Suppressor macrophage (primary cell): ENCODE measurements at regions not wholly inside any gene's neighbourhood (a gene's known extent, or its start where the extent isn't known, plus 50 kb on each side); places are given as distances from the start of the nearest gene placed in this dataset.
"Not testable (repeated sequence)": the region's sequence is repeated elsewhere in the genome, so short reads cannot be mapped to it uniquely, and the experiment has no call there.

Experiments used
- DNase-seq, 4 experiments: peaks; one replicate each; pipeline ENCODE4 v3.0.0-alpha.2; 2020 to 2022

DNA sequence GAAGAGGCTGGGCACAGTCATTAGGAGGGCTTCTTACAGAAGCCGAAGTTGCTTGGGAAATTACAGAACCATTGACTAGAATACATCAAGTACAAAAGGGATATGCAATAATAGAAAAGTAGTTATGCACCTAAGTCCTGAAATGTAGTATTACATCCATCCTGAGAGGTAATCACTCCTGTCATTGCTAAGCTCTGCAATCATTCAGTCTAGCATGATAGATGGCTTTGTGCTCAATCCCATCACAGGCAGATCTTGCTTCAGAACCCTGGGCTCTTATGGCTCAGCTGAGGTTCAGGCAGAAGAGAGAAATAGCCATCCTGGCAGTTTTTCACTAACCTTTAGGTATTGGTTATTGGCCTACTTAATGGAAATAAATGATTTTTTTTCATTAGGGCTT is 231.7 kb upstream of the AFF2 start:
- DNase-seq, result no peak

DNA sequence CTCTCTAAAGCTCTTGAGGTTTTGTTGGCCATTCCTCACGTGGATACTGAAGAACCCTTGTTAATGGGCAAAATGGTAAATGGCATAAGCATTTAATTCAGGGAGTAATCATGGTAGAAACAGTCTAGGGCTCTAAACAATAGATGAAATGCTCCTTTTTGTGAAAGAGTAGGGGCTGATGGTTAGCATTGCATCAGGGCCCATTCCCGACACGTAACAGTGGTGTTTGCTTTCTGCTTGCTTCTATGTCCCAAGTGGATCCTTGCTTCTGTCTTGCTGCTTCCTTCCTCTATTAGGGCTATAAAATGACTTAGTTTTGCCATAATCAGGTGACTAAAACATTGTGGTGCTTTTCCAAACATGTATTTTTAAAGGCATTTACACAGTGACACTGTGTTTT is 230.9 kb upstream of the AFF2 start:
- peak in 3 of 4 experiments; percentile 5 to 11 (median 5) for DNase-seq

DNA sequence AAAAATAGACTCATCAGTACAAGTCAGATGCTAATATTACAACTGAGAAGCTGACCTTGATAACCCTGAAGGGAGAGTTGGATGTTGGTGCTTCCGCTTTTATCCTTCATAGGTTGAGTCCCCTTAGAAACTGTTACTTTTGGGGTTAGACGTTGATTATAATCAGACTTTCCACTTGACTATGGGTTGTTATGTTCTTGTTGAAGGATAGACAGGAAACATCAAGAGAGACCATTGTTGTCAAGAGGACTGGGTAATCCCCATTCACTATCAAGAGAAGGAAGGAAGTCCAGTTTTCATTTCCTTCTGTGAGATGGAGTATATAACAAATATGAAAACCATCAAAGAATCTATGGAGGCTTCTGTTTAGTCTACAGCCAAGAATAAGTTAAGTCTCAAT is 229.9 kb upstream of the AFF2 start:
- no peak for DNase-seq

DNA sequence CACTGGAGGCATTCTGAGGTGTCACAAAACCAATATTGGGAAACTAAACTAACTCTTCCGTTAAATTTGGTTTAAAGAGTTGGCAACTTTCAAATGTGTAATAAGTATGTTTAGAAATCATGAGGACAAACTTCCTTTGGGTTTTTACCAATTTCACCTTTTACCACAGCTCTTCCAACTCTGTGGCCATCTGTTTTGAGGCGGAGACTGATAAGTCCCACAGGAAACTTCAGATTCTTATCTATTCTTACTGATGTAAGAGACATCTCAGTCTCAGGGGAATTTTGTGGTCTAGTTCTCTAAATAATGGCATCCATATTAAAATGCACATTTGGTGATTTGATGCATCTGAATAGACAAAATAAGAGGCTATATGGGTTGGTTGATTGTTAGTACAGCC is 229.2 kb upstream of the AFF2 start:
- DNase-seq, result no peak

DNA sequence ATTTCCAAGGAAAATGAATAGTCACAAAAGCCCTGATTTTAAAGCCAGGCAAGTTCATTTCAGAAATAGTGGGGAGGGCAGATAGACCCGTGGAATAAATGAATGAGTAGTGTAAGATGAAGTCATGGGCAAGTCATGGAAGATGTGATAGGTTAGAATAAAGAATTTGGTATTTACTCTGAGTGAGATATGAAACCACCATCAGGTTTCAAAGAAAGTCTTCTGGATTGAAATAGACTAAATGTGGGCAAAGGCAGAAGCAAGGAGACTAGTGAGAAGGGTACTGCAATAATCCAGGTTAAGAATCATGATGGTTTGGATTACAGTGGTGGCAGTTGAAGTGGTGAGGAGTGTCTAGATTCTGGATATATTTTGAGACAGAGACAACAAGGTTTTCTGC is 218.5 kb upstream of the AFF2 start:
- DNase-seq, result no peak

DNA sequence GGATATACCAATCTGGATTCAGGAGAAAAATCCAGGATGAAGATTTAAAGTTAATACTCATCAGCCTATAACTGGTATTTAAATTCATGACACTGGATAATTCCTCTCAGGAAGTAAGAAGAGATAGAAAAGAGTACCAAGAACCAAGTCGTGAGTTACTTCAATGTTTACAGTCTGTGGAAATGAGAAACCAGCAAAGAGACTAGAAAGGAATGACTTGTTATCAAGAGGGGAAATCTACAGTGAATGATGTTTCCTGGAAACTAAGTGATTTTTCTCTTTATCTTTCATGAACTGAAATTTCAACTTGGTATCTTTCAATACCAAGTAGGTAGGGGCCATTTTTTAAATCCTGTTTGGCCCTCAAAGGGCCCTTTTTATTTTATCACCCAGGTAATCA is 217.9 kb upstream of the AFF2 start:
- no peak for DNase-seq

DNA sequence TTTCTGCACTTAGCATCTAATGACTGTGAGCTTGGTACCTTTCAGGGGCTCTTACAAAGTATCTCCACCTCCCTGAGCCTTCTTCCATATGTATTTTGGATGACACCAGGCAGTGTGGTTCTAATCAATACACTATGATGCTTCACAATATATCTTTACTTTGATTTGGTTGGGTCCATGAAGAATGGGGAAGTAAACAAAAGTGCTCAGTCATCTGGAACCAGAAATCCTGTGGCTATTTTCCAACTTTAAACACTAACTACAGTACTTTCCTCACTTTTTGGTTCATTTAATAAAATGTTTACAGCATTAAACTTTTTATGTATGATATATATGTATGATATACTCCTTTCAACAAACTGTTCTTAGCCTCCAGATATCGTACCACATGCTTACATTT is 216.4 kb upstream of the AFF2 start:
- peak in 1 of 4 experiments; percentile 28 for DNase-seq

DNA sequence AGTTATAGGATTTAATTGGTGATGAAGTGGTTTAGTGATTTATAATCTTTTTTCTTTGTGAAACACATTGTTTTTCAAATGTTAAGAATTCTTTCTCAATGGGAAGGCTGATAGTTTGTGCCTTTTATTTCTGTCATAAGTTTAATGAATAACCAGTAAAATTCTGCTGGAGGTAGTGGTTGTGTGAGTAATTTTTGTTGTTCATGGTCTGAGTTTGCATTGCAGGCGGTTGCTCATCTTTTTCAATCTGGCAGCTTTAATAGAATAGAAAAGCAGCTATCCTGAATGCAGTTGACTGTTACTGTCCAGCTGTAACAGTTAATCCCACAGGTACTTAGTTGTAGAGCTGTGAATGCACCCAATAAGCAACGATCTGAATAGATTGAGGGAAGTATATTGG is 215.6 kb upstream of the AFF2 start:
- no peak for DNase-seq

DNA sequence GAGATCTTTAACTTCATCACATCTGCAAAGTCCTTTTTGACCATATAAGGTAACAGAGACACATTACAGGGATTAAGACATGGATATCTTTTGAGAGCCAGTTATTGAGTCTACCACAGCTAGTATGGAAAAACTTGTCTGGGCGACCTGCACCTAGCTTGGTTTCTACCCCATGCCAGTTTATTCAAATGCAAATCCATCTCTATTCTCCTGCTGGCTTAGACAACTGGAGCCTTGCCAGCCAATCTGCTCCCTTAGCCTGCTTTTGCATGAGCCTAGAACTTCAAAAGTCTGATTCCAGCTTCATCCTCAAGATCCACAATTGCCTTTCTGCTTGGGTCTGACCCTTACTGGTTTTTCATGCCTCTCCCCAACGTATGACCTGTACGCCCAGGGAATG is 212.0 kb upstream of the AFF2 start:
- no peak for DNase-seq

DNA sequence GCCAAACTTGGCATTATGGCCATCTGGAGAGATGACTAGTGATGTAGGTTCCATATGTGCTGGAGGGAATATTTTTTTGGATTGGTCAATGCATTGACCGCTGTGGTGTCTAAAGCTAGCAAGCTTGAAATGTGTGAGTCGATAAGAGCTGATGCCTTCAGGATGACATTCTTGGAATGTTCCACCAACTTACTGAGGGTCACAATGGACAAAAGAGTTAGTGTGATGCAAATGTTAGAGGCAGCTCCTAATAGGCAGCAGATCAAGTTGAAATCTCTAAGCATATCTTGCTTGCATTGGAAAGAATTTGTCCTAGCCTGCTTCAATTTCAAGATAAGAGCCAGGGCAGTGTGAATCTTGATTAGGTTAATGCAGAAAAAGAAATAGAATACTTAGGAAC is 210.4 kb upstream of the AFF2 start:
- DNase-seq, result no peak

DNA sequence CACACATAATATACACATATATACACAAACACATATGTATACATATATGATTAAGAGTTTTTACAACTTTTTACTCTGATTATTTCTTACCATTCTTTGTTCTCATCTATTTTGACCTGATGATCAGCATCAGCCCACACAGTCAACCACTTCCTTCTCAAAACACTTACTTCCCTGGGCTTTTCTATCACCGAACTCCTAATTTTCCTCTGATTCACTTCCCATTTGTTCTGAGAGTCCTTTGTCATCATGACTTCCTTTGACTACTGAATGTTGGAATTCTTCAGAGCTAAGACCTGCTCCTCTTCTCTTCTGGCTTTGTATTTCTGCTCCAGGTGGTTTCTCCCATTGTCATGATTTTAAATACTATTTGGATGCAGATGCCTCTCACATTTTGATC is 209.5 kb upstream of the AFF2 start:
- DNase-seq, result peak in 3 of 4 experiments; percentile 24 to 53 (median 50)

DNA sequence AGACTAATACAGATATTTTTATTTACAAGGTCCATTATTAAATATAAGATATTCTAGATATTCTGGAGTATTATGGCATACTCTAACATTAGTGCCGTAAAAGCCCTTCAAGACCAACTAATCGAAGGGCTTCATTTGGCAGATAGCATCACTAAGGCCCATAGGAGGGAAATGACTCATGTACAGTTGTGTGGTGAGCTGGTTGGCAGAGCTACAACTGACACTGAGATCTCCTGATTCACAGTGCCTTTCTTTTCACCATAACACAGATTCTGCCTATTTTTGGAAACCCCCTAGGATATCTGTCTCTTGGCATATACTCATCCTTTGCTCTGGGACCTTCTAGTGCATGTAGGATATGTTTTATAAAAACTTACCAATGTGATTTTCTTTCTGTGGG is 201.7 kb upstream of the AFF2 start:
- no peak for DNase-seq

DNA sequence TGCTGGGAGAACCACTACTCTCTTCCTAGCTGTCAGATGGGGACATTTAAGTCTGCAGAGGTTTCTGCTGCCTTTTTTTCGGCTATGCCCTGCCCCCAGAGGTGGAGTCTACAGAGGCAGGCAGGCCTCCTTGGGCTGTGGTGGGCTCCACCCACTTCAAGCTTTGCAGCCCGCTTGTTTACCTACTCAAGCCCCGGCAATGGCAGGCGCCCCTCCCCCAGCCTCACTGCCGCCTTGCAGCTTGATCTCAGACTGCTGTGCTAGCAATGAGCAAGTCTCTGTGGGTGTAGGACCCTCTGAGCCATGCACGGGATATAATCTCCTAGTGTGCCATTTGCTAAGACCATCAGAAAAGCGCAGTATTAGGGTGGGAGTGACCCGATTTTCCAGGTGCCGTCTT is 195.2 kb upstream of the AFF2 start:
- not testable (repeated sequence) for DNase-seq

DNA sequence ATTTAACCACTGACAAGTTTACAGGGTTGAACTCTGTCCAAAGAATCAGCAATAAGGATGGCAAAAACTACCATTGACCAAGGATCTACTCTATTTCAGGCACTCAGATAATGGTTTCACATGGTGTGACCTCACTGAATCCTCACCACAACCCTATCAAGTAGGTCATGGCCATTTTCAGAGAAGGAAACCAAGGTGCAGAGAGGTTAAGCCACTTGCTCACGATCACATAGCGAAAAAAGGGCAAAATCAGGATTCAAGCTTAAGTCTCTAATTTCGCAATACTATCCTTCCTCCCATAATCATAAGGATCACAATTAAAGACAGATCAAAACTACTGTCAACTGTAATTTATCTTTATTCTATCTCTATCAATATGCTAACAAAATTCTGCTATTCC is 191.0 kb upstream of the AFF2 start:
- DNase-seq, result no peak

DNA sequence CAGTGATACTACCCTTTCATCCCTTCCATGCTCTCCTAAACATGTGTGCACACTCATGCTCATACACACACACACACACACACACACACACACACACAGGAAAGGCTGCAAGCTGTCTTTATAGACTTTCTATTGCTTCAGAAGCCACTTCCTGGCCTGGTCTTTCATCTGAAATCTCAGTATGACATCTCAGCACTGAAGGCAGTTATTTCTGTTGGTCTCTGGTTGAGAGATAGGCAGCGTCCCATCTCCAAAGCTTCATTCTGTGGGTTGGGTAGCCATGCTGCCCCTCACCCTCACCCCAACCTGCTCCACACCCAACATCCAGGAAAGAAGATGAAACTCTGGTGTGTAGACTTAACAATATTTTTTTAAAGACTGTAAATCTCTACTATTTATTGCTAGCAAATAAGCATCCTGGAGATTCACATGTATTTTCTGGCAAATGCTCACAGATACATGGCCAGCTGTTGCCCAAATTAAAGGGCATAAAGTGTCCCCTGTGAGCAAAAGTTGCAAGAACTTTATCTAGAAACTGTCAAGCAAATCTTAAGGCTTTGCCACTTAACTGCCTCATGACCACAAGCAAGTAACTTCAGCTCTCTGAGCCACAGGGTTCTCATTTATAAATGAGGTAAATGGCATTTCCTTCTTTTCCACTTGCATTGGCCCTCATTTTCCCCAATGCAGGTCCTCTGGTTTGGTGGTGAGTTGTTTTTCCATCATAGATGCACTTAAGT is 189.8 kb upstream of the AFF2 start:
- DNase-seq, result peak in 1 of 4 experiments; percentile 12

DNA sequence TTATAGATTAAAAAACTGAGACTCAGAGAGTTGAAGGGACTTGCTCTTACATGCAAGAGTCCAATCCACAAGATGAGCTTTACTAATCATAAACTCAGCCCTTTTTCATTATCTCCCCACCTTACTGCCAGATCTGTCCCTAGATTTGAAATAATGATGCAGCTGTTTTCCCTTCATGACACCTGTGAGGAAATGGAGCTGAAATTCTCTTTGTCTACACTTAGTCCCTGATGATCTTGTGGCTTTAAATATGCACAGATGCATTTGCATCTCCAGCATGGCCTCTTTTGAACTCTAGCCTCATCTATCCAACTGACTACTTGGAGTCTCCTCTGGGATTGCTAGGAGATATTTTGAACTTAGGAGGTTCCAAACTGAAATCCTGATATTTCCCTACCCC is 188.9 kb upstream of the AFF2 start:
- DNase-seq, result no peak

DNA sequence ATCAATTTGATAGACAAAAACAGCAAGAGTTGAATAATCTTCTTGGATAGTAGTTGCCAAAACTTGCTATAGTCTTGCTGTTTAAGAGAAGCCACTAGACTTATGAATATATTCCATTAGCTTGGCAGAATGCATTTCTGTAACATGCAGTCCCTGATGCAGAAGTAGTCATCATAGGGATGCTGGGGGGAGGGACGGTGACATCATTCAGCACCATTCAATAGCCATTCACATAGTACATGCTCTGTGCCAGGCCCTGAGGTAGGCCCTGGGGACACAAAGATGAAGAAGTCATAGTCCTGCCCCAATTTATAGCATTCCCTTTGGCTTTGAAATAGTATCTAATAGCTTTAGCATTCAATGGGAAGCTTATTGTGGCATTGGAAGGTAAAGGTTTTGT is 185.5 kb upstream of the AFF2 start:
- DNase-seq, result no peak

DNA sequence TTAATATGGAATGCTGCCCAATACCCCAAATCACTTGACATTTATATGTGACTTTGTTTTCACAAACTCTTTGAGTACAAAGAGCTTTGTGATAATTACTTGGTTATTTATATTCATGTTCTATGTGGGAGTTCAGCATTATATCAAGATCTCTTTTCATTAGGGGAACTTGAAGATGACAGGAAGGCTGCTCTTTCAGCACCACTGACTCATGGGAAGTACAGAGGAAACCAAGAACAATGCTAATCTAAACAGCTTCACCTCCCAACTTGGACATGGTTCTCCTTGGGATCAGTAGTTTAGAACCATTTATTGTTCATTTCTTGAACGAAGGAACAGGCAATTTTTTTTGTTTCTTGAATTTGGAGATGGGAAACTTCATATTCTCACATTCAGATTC is 184.0 kb upstream of the AFF2 start:
- DNase-seq, result peak; percentile 4 to 38 (median 20)

DNA sequence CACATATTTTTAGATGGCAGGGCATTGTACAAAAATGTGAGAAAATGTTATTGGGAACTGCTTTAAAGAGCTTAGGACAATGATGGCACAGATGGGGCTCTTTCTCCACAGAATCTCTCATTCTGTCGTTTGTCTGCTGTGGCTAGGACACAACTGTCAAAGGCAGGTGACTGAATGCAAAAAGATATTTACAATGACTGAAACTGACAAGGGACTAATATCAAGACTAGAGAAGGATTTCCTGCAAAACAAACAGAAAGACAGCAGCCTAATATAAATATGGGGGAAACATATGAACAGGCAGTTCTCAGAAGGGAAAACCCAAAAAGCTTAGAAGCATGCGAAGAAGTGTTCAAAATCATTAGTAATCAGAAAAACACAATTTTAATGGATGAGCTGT is 177.5 kb upstream of the AFF2 start:
- DNase-seq, result no peak

DNA sequence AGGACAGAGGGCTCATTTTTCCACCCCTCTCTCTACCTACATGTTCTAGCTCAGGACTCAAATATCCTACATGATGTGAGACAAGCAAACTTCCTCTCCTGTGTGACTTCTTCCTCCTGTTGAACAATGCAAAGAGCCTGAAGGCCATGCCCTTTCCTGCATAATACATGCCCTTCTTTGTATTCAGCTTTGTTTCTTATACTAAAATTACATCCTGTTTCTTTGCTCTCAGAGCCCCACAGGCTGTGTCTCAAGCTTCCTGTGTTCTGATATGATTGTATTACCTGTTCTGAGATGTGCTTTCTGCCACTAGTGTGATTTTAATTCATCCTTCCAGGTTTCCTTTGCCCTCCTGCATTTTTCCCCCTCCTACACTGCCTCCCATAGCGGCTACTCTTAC is 166.4 kb upstream of the AFF2 start:
- DNase-seq, result no peak

DNA sequence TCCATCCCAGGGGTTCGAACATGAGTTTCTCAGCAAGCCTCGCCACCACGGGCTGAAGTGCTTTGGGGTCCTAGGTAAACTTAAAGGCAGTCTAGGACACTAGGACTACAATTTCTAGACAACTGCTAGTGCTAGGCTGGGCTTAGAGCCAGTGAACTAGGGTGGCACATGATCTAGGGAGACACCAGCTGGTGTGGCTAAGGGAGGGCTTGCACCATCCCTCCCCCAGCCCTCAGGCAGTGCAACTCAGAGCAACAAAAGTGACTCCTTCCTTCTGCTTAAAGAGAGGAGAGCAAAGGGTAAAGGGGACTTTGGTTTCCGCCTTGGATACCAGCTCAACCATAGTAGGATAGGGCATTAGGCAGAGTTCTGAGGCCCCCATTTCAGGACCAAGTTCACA is 162.5 kb upstream of the AFF2 start:
- no peak for DNase-seq

DNA sequence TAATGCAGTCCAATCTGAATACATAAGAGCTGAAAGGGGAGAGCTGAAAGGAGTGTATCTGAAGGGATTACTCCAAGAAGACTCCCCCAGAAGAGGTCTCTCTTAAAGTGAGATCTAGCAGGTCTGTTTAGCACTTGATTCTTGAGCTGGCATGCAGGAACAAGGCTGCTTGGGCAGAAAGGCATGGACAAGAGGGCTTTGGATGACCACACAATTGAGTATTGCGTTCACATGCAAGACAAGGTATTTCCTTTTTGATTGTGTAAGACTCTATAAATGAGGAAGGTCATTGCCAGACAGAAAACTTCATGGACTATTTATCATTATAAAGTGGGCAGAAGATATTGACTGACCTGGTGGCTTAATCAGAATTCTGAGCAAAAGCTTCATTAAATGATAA is 145.5 kb upstream of the AFF2 start:
- peak in 3 of 4 experiments; percentile 38 to 43 (median 41) for DNase-seq

DNA sequence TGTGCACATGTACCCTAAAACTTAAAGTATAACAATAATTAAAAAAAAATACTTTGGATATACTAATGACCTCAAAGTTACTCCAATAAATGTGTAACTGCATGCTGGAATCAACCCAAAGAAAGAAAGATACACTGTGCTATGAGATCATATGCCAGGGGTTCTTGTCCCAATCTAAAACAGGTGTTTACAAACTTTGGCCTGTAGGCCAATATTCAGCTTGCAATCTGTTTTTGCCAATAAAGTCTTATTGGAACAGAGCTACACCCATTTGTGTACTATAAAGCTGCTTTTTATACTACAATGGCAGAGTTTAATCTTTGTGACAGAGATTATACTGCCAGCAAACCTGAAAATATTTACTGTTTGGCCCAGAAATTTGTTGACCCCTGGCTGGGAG is 138.8 kb upstream of the AFF2 start:
- no peak for DNase-seq

DNA sequence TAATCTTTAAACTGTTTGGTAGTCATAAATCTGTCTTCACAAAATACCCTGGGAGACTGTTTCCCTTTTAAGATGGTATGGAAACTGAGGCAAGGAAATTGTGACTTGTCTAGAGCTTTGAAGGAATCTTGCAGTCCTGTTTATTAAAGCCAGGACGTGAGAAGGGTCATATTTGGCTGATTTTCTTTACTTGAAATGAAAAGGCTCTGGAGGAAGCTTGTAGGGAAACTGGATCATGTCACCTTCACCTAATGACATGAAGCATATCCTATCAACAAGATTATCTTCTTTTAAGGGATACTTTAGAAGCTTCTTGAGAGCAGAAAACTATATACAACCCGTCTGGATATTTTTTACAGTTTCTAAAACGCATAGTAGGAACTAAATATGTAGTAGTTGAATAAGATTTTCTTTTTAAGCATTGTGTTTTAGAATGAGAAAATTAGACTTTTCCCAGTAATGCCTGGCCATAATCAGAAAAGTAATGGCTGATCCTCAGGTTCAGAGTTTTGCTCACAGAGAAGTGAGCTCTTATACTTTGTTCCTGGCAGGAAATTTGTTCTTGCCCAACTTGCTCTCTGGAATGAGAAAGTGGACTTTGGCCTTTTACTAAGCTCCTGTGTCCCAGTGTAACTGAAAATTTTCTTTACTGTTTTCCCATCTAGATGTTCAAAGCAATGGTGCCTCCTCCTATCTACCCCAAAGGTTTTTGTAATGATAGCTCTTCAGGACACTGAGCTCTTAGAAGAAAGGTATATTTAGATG is 136.8 kb upstream of the AFF2 start:
- DNase-seq, result no peak

DNA sequence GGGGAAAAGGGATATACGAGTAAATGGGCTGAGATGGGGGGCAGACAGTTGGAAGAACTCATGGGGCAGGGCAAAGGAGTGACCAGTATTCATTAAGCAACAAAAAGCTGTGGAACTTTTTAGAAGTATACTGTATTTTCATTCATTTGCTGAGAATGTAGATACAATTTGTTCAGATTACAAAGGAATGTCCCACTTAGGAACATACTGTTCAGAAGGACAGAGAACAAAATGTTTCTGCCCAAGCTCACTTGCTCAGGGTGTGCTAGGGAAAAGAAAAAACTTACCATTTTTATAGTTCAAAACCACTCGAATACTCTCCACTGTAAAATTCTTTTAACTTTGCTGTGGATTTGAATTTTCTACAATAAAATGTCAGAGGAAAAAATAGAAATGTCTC is 135.2 kb upstream of the AFF2 start:
- DNase-seq, result no peak
